NCI-H510A treated with DMSO at 0.1 percent for 48 hours (cell line): ENCODE measurements at regions not wholly inside any gene's neighbourhood (a gene's known extent, or its start where the extent isn't known, plus 50 kb on each side); places are given as distances from the start of the nearest gene placed in this dataset.

ENCODE experiments used
- DNase-seq: peaks from one replicate; lab custom pipeline; 2025; lab: John Stamatoyannopoulos, UW

DNA sequence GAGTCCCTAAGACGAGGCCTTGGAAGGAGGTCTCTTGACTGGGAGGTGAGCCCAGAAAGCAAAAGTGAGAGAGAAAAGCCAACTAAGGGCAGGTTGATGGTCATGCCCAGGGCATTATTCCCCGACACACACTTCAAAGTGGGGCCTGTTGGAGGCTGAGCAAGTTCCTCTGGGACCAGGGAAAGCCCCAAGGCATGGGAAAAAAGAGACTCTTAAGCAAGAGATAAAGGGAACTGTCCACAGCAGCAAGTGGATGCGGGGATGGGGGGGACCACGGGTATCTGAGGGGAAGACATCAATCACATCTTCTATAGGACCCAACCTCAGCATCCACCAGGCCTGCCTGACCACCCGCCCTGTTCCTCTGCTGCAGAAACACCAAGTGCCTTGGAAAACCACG lies 119.9 kb upstream of the MAFB start:
- no peak for DNase-seq

DNA sequence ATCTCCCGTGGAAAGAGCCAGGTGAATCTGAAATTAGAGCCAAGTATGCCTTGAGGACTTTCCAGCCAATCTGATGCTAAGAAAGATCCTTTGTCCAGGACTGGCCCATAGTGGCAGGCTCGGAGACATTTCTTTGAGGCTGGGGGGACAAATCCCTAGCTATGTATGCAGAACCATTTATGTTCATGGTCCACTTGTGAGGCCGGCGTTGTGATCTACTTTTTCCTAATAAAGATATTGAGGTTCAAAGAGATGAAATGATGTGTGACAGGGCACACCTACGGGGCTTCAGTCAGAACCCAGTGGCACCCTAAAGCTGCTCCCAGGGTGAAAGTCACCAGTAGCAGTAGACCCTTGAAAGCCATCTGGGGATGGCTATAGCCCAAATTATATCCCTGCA lies 120.3 kb upstream of the MAFB start:
- no peak for DNase-seq

DNA sequence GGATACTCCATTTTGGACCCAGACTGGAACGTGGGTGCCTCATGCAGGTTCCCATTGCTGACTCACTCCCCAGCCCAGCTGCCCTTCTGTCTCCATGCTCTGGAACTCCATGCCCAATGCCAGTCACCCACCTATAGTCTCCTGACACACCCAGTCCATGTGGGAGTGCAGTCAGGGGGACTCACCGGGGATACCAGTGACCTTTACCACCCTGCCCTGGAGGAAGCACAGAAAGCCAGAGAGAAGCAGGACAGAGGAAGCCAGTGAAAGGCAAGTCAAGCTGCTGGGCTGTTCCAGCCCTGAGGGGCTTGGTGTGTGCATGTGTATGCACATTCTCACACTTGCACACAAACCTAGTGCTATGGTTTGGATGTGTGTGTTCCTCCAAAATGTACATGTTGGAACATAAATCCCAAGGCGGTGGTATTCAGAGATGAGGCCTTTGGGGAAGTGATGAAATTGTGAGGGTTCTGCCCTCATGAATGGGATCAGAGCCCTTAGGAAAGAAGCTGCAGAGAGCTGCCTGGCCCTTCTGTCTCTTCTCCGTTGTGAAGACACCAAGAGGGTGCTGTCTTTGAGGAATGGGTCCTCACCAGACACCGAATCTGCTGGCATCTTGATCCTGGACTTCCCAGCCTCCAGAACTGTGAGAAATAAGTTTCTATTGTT lies 121.4 kb upstream of the MAFB start:
- DNase-seq = no peak

DNA sequence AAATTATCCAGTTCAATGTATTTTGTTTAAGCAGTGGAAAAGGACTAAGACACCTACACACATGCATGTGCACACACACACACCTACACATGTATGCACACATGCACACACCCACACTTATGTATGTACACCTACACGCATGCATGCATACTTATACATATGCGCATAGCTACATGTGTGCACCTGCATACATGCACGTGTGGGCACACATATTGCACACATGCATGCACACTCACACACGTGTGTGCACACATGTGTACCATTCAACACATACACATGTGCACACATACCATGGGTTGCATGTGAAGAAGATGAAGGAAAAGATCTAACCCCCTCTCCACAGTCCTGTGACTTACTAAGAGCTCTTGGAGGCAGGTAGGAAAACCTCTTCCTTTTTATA lies 122.0 kb upstream of the MAFB start:
- no peak for DNase-seq

DNA sequence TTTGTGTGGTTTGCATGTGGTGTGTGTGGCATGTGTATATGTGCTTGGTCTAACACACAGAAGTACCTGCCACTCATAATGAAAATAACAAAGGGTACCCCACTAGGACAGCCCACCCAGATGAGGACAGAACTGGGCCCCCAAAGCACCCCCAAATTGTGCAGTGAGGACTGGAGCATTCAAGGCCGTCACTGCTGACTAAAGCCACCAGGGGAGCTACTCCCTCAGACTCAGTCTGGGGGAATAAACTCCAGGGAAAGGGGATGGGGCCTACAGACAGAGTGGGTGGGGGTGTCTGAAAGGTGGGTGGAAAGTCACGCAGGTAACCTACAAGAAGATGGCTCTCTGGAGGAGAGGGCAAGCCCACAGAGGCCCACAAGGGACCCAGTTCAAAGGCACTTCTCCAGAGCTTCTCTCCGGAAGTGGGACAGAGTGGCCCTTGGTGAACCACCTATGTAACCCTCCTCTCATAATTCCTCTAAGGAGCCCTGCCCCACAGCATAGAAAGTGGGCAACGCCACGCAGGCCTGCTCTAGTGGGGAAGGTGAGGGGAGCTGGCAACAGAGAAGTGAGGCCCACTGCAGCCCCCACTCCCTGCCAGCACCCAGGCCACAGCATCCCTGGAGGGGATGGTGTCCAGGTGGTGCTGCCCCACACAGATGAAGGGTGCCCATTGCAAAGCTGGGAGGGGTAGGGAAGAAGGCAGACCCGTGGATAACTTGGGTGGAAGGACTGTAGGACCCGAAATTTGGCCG lies 122.8 kb upstream of the MAFB start:
- no peak for DNase-seq

DNA sequence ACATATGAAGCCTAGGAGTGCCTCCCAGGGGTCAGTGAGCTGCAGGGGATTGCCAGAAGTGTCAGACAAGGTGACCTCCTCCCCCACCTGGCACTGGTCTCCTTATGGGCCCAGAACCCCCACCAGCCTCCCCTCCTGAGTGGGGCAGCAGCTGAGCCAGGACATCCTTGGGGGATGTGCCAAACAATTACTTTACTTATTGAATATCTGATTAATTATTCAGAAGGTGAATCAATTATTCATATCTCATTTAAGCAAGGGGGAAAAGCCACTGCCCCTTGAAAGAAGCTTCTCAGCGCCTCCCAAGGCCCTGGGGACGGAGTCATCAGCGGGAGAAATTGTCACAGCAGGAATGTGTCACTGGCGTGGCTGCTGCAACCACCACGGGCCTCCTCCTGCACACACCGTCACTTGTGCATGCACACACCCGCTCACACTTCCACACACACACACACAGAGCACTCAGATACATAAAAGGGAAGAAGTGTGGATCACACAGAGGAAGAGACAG lies 123.4 kb upstream of the MAFB start:
- DNase-seq = no peak

DNA sequence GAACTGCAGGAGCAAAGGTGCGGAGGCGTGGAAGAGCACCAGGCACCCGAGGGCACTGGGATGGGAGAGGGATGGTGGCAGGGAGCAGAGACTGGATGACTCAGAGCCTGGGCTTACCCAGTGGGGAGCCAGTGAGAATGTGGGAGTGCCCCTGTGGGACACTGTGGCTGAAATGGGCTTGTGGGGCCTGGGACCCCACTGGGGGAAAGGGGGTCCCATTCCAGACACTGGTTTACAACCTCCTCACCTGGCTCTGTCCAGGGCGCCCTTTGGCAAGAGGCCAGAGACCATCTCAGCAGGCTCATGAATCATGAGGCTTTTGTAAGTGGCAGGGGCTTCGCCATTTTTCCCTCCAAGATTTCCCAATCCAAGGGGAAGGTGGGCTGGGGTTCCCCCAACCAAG lies 124.0 kb upstream of the MAFB start:
- DNase-seq = no peak

DNA sequence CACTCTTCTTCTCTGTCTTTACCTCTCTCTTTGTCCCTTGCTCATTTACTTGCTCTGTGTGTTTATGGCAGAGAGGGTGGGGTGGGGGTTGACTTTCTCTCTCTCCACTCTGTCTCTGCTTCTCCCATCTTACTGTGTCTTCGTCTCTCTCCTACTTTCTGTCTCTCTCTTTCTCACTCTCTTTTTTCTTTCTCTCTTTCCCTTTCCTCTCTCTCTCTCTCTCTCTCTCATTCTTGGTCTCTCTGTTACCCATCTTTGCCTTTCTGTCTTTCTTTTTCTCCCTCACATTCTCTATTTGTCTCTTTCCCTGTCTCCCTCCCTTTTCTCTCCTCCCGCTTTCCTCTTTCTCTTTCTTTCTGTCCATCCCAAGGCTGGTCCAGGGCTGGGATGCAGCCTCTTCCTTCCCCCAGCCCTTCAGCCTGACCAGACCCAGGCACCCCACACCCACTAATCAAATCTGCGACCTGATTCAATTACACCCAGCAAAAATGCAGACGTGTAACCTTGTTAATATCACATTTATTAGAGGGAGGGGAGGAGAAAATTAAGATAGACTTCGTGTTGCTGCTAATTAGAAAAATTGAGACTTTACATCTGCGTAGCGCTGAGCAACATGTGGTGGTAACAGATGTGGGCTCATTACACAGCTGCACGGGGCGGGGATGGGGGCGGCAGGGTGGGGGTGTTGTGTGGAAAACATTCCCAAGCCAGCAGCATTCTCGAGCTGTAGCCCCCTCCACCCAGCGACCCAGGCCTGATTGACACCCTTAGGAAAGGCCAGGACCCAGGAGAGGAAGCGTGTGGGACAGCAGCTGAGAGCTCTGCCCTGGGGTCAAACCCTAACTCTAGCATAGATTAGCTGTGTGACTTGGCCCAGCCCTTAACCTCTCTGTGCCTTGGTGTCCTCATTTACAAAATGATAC lies 124.9 kb upstream of the MAFB start:
- DNase-seq = no peak

DNA sequence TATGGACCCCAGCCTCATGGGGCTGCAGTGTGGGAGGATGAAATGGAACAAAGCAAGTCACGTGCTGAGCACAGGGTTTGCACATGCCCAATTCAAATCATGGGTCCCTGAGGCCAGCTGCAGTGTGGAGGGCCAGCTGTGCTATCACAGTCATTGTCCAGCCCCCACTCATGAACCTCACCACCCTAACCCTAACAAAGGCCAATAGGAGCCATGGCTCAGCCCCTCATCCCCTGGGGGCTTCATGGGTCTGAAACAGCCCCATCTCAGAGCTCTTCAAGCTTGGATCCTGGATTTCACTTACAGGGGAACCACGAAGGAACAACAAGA lies 125.6 kb upstream of the MAFB start:
- no peak for DNase-seq

DNA sequence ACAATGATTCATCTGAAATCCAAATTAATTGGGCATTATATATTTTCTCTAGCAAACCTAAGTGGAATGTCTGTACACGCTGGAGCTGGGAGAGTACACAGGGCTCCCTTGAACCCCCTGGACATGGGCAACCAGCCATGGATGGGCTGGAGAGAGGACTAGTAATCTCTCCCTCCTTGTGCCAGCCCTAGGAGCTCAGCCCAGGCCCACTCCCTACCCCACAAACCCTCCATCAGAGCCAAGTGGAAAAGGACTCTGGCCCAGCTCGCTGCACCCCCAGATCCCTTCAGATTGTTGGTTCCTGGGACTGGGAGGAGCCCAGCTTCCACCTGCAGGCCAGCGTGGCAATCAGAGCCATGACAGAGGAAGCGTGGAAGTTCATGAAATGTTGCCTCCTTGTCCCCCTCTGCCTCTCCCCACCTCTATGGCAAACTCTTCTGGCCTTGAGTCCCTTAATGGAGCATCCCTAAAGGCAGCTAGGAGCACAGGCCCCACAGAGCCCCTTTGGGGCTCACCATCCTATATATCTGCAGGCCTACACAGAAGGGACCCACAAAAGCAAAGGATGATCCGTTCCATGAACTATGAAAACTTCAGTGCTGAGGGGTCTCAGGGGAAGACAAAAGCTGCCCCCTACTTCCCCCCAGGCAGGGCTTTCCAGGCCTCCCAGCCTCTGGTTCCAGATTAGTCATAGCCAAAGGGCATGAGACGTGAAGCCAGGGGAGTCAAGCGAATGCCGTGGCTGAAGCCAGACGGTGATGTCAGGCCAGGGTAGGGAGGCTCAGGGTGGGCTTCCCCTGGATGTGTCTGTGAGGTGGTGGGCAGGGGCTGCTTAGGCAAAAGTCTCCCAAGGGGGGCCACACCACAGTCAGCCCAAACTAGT lies 126.4 kb upstream of the MAFB start:
- DNase-seq = no peak

DNA sequence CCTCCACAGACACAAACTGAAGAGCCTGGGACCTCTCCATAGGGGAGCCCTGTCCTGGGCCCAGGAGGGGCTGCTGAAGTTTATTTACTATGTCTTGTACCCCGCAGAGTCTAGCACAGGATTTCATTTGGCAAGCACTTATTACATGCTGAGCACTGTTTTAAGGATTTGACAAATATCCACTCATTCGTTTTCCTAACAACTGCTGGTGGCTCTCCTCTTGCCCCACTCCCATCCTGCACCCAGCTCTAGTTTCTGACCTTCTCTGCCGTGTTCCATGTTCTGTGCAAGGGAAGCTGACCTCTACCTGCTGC lies 127.0 kb upstream of the MAFB start:
- DNase-seq = no peak

DNA sequence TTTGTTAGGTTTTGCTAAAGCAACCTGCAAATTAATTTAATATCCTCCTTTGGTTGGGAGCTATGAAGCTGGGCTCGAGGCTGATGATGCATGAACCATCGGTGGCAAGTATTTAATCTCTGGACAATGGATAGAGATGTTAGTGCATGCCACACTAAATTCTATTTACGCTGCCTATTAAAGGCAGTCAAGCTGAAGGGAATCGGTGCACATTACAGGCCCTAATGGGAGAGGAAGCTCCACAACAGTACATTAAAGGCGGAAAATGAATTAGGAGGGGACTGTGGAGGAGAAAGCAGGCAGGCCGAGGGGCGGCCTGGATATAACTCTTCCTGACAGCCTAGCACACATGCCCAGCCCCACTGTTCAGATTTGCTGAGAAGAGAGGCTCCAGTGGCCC lies 132.4 kb upstream of the MAFB start:
- DNase-seq = no peak

DNA sequence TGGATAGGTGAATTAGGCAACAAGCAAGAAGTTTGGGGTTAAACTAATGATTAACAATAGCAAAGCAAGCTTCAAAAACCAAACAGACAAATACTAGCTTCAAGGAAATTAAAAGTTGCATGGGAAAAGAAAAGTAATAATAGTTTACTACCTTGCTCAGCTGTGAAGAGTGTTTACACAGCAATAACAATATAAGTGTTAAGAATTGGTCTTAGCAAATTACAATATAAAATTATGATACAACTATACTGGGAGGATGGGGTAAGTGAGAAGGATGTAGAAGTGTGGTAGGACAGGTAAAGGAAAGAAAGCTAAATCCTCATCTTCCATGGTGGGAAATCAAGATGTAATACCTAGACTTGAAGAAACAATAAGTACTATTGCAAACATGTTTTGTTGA lies 137.7 kb upstream of the MAFB start:
- no peak for DNase-seq

DNA sequence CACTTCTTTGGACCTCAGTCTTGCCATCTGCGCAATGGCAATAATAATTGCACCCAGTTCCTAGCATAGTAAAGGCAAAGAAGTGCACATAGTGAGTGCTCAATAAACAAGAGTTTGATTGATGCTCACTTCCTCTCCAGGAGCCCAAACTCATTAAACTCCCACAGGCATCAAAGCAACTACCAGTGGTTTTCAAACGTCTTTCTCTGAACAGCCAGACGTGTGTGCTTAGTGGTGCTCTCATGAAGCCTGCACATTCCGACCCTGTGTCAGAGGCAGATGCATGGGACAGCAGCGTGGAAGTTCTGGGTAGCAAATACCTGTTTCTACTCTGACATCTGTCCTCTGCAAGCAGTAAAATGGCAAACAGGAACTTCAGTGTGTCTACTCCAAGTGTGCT lies 146.3 kb upstream of the MAFB start:
- DNase-seq = no peak

DNA sequence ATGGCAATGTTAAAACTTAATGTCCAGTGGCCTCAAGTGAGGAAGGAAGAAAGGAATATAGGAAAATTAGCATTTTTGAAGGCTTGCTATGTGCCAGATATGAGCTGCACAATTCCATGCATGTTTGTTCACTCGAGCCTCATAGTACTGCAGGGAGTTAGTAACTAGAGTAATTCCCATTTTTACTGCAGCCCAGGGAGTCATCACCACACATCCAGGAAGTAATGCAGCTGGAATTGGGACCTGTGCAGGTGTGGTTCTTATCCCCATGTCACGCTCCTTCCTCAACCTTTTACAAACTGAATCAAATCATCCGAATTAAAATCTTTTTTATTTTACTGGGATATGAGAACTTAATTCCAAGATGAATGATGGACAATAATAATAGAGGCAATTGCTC lies 149.5 kb upstream of the MAFB start:
- DNase-seq = no peak

DNA sequence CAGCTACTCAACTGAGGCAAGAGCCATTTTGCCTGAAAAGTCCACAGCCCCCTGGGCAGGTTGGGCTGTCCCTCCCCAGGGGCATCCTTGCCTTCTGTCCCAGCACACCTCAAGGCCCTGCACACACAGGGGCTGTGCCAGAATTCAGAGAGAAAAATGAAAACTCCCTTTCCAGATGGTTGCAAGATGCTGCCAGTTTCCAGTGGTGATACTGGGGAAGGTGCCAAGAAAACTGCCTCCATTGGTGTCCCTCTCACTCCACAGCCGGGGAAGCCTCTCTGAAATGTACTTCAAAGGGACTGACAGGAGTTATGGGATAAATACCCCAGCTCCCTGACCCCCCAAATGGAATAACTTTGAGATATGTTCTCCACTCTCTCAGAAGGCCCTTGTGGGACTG lies 154.2 kb upstream of the MAFB start:
- DNase-seq = no peak

DNA sequence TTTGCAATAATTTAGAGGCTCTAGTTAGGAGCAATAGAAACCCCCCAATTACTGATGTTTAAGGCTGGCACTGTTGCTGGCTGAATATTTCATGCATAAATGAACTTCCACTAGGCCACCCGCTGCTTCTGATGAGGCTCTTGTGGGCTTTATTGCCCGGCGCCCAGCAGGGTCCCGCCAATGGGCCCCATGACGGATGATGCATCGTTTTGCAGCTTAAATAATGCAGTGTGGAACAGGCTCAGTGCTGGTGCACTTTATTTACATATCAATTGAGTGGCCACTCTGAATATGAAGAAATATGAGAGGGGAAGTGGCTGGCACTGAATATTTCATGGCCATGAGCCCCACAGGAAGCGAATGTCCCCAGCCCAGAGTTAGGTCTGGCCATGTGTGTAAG lies 155.3 kb upstream of the MAFB start:
- no peak for DNase-seq

DNA sequence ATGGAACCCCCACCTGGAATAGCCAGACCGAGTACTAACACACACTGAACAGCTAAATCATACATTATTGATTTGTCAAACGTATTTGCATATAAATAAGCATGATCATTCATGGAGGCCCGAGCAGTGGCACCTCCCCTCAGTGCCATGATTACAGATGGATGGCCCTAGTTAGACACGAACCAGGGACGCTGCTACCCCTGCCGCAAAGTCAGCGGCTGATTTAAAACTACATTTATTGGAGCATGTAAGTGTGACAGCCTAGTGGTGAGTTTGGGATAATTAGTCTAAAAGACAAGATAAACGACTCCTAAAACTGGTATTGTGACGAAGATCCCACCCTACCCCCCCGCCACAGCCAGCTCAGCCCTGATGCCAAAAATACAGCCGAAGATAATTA lies 159.1 kb upstream of the MAFB start:
- DNase-seq = no peak

DNA sequence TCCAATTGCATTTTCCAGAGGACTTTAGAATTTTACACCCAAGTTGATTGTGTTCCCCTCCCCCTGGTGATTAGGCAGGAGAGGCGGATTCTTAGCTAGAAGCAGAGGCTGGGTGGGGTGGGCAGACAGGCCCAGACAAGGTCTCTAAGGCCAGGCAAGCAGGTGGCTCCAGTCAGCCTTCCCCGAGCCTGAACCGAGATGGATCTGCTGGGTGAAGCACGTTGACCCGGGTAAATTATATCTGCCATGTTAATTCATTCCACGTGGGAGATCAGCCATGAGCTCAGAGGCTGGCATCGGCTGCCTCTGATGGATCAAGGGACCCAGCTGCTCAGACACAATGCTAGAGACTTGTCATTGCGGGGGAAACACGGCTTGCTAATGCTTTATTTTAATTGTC lies 159.5 kb upstream of the MAFB start:
- DNase-seq = no peak

DNA sequence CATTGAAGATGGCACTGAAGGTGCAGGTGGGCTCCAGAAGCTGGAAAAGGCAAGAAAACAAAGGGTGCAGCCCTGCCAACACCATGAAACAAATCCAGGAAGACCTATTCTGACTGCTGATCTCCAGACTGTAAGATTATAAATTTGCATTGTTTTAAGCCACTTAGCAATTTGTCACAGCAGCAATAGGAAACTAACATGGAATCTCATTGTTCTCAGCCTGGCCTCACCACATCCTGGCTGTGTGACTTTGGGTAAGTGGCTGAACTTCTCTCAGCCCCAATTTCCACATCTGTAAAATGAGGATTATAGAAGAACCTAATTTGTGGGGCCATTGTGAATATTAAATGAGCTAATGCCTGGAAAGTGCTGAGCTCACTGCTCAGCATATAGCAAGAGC lies 160.4 kb upstream of the MAFB start:
- no peak for DNase-seq

DNA sequence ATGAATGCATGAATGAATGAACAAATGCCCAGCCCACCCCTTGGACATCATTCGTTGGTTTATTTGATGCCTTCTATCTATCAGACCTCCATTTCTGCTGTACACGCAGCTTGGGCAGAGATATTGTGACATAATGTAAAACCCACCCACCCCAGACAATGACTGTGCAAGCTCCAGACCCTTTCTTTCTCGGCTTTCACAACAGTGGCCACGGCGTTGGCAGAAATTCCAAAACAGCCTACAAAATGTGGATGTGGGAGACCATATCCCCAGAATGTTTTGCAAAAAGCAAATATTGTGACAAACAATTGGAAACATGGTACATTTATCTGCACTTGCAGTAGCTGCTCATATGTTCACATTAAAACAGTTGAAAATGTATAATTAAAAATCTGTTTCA lies 162.0 kb upstream of the MAFB start:
- DNase-seq = no peak

DNA sequence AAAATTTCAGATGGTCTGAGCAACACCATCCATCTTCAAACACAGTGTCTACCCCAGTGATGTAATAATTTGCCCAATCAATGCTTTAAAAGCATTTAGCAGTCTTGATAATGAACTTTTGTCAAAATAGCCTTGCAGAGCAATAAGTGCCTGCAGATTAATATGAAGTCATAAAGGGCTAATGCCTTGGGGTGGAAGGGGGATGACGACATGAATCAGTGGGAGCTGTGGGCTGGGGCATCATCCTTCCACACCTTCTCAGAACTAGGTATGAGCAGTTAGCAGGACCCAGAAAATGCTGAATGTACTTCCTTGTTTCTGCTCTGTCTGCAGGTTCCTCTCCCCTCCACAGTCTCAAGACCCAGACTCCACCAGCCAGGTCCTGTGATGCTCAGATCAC lies 166.2 kb upstream of the MAFB start:
- no peak for DNase-seq
